DOHH2 (cell line): ENCODE measurements at regions not wholly inside any gene's neighbourhood (a gene's known extent, or its start where the extent isn't known, plus 50 kb on each side); places are given as distances from the start of the nearest gene placed in this dataset.

Experiments used
- EZH2phosphoT487 ChIP-seq: fragments of 200-600 bp; sonication (generic); IDR thresholded peaks from 2 replicates; pipeline ENCODE4 v1.6.1; 2017; ENCODE audit warnings: borderline replicate concordance, mild to moderate bottlenecking, antibody characterized with exemption, low read length, moderate library complexity, mixed read lengths
- TF ChIP-seq, protein P1 (sequence below): fragments of 200-600 bp; sonication (generic); IDR thresholded peaks from one replicate; pipeline ENCODE4 v1.5.1; 2014; ENCODE audit warnings: antibody characterized with exemption, mild to moderate bottlenecking, low read depth, low read length; ENCODE audit not compliant: poor library complexity, severe bottlenecking

- no peak for TF ChIP-seq EZH2phosphoT487
- TF ChIP-seq, protein P1, sequence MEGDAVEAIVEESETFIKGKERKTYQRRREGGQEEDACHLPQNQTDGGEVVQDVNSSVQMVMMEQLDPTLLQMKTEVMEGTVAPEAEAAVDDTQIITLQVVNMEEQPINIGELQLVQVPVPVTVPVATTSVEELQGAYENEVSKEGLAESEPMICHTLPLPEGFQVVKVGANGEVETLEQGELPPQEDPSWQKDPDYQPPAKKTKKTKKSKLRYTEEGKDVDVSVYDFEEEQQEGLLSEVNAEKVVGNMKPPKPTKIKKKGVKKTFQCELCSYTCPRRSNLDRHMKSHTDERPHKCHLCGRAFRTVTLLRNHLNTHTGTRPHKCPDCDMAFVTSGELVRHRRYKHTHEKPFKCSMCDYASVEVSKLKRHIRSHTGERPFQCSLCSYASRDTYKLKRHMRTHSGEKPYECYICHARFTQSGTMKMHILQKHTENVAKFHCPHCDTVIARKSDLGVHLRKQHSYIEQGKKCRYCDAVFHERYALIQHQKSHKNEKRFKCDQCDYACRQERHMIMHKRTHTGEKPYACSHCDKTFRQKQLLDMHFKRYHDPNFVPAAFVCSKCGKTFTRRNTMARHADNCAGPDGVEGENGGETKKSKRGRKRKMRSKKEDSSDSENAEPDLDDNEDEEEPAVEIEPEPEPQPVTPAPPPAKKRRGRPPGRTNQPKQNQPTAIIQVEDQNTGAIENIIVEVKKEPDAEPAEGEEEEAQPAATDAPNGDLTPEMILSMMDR: no peak
Observed at GRCh38 chr12:39165338-39165737, 259.9 kb upstream of the CPNE8 start.
